ENCODE measurements at regions not wholly inside any gene's neighbourhood (a gene's known extent, or its start where the extent isn't known, plus 50 kb on each side); places are given as distances from the start of the nearest gene placed in this dataset.

DNA sequence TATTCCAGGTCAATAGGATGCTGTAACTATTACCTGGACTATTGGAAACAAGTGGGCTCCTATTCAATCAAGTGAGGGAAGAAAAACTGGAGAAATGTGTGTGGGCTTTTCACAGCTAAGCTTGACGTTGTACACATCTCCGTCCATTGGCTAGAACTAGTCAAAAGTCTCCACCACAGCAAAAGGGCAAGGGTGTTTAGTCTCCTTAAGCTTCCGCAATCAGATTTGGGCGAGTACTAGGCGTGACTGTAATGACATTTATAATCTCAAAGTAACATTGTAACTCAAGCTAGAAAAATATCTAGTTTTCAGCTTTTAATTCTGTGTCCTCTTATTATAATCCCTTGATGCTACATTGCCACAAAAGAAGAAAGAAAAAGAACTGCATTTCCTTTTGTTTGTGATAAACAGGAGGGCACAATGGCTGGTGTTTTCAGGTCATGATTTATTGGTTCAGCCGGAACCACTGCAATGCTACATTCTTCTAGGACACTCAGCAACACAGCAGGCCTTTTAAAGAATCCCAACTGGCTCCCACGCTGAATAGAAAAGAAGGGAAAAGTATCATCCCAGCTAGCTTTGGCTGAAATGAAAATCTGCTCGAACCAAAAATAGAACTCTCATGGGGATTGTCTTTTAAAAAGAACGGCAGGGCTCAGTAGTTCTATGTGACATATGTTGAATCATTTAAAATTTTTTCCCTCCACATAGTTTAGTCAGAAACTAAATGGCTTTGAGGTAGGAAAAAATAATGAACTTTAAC, 387.7 kb downstream of the BTBD3 start:
- DNase-seq = no peak

DNA sequence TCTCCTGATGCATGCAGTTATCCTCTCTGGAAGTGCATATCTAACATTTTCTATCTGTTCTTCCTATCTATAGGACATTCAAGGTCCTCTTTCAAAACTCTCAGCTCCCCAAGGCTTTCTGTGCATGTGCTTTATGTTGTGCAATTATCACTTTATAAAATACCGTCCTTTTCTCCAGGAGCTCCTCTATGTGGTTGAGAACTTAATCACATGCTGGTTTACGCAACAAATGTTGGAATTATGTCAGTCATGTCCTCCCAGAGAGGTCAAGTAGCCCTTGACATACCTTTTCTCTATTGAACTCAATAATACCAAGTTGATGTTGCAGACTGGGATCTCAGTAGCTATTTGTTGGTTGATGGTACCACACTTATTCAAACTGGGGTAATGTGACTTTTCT, 388.4 kb downstream of the BTBD3 start:
- DNase-seq = no peak

DNA sequence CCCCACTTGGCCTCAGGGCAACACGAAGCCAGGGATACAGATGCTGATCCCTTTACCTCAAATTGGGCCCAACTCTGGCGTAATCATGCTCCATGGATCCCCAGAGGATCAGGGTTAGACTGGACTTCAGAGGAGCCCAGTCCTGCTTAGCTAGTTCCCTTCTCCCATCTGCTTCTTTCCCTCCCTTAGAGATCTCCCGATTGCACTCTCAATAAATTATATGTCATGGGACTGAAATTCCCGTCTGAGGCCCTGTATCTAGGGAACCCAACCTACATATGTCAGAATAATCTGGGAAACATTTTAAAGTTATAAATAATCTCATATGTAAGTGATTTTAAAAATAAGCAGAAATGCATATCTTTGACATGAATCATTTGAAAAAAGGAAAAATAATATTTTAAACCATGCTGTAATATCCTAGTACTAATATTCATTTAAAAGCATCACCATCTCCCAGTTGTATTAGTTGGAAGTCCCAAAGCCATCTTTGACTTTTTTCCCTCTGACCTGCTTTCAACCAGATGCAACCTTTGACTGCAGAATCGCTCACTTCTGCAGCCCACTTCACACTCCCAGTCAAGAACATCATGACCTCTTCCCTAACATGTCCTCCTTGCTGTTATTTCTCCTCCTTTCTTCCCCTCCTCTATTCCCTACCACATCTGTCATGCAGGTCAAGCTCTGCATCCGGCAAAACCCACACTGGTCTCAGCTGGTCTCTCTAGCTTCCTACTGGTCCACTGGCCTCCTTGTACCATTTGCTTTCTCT, 393.6 kb downstream of the BTBD3 start:
- no peak for DNase-seq

DNA sequence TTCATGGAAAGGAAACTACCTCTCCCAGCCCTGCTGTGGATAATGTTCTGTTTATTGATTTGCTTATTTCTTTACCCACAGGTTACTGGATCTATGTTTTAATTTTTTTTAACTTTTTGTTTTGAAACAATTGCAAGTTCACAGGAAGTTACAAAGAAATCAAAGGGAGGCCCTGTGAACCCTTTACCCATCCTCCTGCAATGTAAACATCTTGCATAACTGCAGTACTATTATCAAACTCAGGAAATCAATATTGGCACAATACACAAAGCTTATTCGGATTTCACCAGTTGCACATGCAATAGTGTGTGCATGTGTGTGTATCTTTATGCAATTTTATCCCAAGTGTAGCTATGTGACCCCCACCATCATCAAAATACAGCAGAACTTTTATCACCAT, 398.0 kb downstream of the BTBD3 start:
- peak; percentile 23 for DNase-seq

DNA sequence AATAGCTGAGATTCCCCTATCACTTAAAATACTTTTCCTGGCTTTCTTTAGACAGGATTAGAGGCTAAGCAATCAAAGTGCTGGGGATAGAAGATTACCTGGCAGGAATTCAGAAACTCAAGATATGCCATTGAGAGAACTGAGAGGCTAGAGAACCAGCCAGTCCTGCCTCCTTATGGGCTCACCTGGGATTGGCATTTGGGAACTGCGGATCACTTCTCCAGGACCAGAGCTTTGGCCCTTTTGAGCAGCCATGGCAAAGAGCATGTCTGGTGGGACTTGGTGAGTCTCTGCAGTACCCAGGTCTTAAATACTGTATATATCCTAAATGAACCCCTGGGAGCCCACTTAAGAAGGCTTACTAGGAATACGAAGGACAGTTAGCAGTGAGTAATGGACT, 399.1 kb downstream of the BTBD3 start:
- no peak for DNase-seq

DNA sequence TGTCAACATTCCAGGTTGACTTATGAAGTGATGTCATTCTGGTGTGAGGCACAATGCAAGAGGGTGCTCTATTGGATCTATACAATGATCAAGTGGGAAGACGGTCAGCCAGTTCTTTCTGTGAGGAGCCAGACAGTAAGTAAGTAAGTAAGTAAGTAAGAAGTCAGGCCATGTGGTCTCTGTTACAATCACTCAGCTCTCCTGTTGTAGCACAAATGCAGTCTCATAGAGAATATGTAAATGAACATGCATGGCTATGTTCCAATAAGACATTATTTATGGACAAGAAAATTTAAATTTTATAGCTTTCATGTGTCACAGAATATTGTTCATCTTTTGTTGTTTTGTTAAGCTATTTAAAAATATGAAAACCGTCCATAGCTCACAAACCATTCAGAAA, 399.7 kb downstream of the BTBD3 start:
- DNase-seq = no peak

DNA sequence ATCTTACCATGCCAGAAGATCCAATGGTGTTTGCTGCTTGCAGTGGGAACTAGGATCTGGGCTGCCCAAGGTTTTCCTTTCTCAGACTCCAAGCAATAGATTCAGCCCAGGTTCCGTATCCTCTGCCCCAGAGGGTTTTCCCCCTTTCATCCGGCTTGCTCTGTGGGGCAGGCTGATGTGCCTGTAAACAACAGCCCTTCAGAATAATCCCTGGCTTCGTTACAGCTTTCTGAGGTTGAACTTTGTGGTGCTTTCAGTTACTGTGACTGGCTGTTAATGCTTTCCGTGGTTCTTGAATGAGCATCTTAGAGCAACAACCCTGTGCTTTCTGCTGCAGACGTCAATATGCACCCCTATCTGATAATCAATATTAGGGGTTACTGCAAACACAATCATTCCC, 400.4 kb downstream of the BTBD3 start:
- no peak for DNase-seq

DNA sequence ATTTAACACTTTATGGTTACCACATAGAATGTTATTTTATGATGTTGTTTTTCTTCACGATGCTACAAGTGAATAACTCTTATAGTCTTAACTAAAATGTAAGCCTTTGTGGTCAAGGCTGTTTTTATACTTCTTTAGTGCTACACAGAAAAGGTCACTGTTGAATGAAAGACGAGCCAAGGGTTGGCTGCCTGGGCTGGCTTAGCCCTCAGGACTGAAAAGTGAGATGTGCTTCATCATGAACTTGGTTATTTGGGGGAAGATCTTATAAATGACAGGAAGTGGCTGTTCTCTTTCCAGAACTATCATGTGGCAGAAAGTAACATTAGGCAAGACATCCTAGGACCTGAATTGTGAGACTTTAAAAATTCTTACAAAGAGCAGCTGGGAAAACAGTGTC, 404.0 kb downstream of the BTBD3 start:
- DNase-seq = no peak

DNA sequence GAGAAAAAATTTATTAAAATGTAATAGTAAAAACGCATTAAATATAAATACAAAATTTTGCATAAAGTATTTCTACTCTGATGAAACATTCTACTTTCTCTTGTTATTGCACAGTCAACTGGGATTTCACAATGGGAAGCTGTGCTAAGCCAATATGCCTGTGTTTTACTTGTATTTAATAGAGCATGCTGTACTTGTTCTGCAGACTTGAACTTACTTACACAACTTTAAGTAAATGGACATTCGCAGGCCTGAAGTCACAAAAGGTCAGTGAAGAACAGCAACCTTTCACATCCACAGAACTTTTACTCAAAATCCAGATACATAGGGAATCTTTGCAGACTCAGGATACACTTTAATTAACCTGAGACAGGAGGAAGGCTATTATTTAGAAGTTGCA, 409.5 kb downstream of the BTBD3 start:
- no peak for DNase-seq

DNA sequence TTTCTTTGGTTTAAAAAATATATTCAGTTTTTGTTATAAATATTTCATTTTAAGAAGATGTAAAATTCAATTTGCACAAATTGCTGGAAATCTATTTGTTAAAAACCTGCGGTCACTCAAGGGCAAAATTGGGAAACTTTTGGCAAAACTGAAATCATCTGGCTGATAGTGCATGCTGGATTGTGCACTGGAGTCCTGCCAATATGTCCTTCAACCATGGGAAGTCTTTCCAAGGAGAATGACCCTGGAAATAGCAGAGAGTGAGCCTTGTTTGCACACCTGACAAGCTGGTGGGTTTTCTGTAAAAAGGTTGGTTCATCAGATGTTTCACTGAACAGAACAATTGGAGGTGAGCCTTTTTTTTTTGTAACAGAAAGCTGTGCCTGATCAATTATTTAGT, 413.5 kb downstream of the BTBD3 start:
- DNase-seq = no peak

DNA sequence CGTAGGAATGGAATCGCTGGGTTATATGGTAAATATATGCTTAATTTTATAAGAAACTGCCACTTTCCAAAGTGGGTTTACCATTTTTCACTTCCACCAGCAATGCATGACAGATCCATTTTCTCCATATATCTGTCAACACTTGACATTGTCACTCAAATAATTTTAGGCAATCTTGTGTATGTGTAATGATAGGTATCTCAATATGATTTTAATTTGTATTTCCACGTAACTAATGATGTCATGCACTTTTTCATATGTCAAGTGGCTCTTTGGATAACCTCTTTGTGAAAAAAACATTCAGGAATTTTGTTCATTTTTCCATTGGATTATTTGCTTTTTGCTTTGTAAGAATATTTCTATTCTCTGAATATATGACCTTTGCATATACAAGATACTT, 419.9 kb downstream of the BTBD3 start:
- no peak for DNase-seq

DNA sequence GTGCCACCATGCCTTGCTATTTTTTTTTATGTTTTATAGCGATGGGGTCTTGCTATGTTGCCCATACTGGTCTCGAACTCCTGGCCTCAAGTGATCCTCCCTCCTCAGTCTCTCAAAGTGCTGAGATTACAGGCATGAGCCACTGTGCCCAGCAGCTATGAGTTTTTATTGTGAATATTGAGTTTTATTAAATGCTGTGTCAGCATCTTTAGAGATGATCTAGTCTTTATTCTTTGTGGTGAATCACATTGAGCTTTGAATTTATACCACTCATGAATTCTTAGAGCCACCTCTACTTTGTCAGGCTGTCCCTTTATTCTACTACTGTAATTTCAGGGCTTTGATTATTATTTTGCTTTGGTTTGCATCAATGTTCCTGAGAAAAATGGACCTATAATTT, 428.3 kb downstream of the BTBD3 start:
- no peak for DNase-seq

DNA sequence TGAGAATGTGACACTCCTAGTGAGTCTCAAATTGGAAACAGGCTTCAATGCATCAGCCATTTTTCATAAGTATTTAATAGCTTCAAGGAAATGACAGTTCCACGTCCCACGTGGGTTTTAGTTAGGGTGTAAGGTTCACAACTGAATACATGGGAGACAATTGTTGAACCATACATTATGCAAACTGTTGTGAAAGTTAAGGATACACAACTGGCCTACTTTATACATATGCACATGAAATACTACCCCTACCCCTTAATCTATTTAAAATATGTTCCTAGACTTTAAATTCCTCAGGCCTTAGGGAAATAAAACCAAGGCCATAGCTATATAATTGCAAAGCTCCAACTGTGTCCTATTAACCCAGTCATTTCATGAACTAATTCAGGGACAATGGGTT, 436.1 kb downstream of the BTBD3 start:
- no peak for DNase-seq

DNA sequence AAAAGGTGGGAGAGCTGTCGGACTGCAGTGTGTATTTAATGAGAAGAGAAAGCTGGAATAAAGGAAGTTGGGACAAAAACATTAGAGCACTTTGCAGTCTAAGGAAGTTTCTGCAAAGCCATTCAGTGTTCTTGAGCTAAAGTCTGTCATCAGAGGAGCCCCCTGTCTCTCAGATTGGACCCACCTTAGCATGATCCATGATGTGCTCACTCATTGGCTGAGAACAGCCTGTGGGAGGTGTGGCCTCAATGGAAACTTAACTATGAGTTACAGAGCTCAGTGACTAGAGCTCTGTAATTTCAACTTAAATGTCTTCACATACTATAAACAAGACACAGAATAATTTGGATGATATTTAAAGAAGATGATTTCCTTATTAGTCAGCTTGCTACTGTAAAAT, 437.0 kb downstream of the BTBD3 start:
- no peak for DNase-seq

DNA sequence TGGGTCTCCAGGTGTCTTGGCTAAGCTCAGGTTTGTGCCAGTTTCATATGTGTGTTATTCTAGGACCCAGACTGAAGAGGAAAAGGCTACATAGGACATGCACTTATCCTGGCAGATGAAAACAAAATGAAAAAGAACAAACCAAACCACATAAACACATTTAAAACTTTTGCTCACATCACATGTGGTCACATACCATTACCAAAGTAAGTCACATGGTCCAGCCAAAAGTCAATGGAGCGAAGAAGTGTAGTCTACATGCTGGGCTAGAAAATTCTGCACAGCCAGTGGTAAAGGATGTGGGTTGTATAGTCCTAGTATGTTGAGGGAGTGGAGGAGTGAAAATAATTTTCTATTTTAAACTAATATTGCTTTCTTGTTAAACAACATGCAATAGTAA, 437.5 kb downstream of the BTBD3 start:
- DNase-seq = no peak

DNA sequence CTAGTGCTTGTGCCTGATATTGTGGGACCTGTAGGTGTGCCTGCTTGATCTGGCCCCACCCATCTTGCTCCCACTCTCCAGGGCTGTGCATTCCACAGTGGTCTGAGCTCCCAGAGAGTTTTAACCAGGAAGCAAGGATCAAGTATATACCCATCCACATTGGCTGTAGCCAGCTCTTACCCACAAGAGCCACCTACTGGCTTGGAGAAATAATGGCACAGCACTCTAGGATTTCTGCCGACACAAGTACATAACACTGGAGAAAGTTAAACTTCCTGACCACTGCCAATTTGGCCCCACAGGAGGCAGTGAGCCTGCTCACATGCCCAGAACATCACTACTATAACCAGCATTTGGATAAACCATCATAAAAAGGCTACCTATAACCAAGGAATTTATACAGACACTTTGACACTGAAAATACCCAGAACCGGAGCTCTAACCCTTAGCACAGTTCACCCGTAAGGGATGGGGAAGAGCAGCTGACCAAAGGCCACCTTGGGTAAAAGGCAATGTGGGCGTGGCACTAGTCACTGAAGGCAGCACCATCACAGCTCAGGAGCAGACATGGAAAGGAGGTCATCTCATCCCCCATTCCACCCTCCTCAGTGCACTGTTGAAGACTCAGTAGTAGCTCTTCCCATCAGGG, 440.4 kb downstream of the BTBD3 start:
- peak; percentile 65 for DNase-seq

DNA sequence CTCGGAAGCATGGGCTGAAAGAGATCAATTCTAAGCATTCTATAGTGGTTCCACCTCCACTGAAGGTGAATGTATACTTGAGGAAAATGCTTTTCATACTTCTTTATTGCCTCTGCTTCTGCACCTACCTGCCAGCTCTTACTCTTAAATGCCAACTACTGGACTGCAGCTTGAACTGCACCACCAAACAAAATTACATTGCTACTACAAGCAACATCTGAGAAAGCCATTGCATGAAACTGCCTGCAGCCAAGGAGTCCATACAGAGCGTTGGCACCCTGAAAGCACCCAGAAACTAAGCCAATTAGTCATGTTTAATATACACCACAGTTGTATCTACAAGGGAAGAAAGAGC, 440.9 kb downstream of the BTBD3 start:
- peak; percentile 38 for DNase-seq

DNA sequence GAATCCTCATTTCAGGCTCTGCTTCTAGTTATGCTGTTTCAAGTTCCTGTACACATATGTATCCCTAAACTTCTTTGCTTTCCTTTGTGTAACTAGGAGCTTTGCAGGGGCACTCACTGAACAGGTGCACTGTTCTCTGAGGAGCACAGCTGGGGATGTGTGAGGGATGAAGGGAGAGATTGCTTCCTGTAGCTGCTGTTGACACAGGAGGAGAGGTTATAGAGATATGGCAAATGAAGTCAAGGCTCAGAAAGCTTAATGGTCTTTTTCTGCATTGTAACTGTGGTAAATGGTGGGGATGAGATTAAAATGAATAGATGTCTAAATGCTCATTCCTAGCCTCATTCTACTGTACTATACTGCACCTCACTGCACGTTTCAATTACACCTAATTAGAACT, 454.3 kb downstream of the BTBD3 start:
- peak; percentile 98 for DNase-seq

DNA sequence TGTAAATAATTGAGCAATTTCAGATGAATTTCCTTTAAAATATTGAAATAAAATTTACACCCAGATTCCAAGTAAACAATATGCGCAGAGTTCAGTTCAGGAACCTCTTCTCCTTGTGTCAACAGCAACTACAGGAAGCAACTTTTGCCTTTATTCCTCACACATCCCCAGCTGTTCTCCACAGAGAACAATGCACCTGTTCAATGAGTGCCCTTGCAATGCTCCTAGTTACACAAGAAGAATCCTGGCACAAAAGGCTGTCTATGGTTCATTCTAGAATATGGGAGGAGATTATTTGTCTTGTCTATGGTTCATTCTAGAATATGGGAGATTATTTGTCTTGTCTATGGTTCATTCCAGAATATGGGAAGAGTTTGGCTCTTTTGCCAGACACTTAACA, 454.9 kb downstream of the BTBD3 start:
- DNase-seq = peak; percentile 98

DNA sequence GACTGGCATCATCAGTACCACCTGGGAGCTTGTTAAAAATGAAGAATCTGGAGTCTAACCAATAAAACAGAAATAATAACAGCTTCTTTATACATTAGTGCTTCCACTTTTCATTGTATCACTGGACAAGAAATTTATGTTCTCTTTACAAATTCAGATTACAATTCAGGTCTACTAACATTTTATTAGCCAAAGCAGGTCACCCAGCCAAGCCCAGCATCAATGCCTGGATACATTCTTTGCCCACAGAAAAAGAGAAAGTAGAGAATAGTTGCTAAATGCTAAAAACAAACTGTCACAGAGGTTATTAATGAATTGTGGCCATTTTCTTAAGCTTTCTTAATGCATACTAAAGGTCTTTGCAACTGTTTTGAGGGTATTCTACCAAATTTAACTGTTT, 458.3 kb downstream of the BTBD3 start:
- DNase-seq = no peak

DNA sequence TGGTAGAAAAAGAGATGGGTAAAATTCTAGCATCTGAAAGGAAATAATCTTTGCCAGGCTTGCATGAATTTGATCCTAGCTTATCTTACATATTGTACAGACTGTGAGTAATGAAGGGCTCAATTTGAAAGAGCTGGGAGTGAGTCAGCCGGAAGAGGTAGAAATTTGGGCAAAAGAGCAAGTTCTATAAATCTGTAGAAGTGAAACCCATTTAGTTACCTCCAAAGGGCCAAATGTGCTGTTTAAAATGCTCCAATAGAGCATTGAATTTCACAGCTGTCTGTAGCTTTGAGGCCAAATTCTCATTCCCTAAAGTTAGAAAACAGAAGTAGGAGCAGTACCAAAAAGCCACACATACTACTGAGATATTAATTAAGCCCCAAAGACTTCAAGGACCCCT, 466.1 kb downstream of the BTBD3 start:
- DNase-seq = no peak

DNA sequence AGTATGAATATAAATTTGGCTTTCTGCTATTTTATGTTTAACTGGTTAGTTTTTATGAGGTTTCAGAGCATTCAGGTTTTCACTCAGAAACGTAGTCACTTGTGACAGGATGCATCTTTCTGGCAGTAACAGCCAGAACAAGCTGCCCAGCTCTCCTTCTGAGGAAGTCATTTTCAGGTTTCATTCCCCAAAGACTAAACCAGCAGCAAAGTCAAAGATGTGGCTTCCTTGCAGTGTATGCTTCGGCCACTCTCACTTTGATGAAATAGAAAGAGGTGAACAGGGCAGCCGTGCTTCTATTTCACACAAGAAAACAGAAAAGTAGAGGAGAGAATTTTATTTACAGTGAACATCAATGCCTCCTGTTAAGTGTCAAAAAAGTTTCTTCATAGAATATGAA, 469.1 kb downstream of the BTBD3 start:
- no peak for DNase-seq

DNA sequence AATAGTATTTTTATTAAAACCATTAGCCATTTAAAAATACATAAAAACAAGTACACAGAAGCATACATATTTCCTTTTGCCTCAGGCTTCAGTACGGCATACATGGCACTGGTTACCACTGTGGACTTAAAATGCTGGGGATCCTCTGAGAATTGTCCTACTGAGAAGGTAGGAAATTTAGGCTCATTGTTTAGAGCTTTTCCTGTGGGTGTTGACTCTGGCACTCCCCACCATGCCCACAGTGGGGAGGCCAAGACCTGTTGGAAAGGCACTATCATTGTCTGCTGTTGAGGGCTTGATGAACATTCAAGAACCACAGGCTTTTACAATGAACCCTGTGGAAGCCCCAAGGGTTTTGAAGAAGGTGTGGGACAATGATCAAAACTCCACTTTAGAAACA, 473.4 kb downstream of the BTBD3 start:
- no peak for DNase-seq

DNA sequence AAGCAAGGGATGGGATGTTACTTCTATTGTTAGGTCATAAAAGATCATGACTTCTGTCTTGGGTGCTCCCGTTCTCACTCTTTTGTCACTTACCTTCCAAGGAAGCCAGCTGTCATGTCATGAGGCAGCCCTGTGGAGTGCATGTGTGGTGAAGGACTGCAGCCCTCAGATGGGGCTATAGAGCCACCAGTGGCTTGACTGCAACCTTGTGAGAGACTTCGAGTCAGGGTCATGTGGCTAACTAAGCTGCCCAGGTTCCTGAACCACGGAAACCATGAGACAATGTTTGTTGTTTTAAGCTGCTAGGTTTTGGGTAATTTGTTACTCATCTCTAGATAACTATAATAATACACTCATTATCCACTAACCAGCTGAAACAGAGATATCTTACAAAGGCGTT, 477.1 kb downstream of the BTBD3 start:
- no peak for DNase-seq

Data from NCI-H748 treated with DMSO at 0.1 percent for 48 hours (cell line).